NCI-H1092 (cell line): ENCODE measurements at regions not wholly inside any gene's neighbourhood (a gene's known extent, or its start where the extent isn't known, plus 50 kb on each side); places are given as distances from the start of the nearest gene placed in this dataset.

Experiments used
- DNase-seq: peaks from one replicate; lab custom pipeline; 2025; lab: John Stamatoyannopoulos, UW

- DNase-seq, result peak; percentile 86
Observed at GRCh38 chr2:122643725-122644329, 888.4 kb downstream of the TSN start.

- no peak for DNase-seq
Observed at GRCh38 chr2:122651236-122651635, 895.8 kb downstream of the TSN start.

GRCh38 chr2:122651780-122652179 lies 896.3 kb downstream of the TSN start:
- no peak for DNase-seq

GRCh38 chr2:122652670-122653069 lies 897.2 kb downstream of the TSN start:
- no peak for DNase-seq

GRCh38 chr2:122656403-122656802 lies 901.0 kb downstream of the TSN start:
- no peak for DNase-seq

GRCh38 chr2:122660786-122661634 lies 905.6 kb downstream of the TSN start:
- no peak for DNase-seq

- DNase-seq, result no peak
Observed at GRCh38 chr2:122663620-122664019, 908.2 kb downstream of the TSN start.

- no peak for DNase-seq
Observed at GRCh38 chr2:122669627-122670026, 914.2 kb downstream of the TSN start.

- DNase-seq, result peak; percentile 62
Observed at GRCh38 chr2:122670897-122671296, 915.4 kb downstream of the TSN start.

GRCh38 chr2:122680662-122681061 lies 925.2 kb downstream of the TSN start:
- DNase-seq, result no peak

GRCh38 chr2:122681626-122682025 lies 926.2 kb downstream of the TSN start:
- no peak for DNase-seq

- no peak for DNase-seq
Observed at GRCh38 chr2:122682356-122682755, 926.9 kb downstream of the TSN start.

- no peak for DNase-seq
Observed at GRCh38 chr2:122683018-122683417, 927.6 kb downstream of the TSN start.

- DNase-seq, result peak; percentile 48
Observed at GRCh38 chr2:122692400-122693083, 937.1 kb downstream of the TSN start.

- DNase-seq, result no peak
Observed at GRCh38 chr2:122697415-122697814, 942.0 kb downstream of the TSN start.

GRCh38 chr2:122703676-122704075 lies 948.2 kb downstream of the TSN start:
- DNase-seq, result no peak

- no peak for DNase-seq
Observed at GRCh38 chr2:122704109-122704563, 948.7 kb downstream of the TSN start.

- no peak for DNase-seq
Observed at GRCh38 chr2:122705746-122706145, 950.3 kb downstream of the TSN start.

GRCh38 chr2:122706757-122707223 lies 951.3 kb downstream of the TSN start:
- no peak for DNase-seq

GRCh38 chr2:122707224-122707824 lies 951.9 kb downstream of the TSN start:
- DNase-seq, result no peak

- DNase-seq, result no peak
Observed at GRCh38 chr2:122710049-122710448, 954.6 kb downstream of the TSN start.

GRCh38 chr2:122713800-122714199 lies 958.3 kb downstream of the TSN start:
- DNase-seq, result no peak
